Activated CD8-positive, alpha-beta memory T cell treated with anti-CD3 and anti-CD28 coated beads for 48 hours (primary cell): ENCODE measurements at regions not wholly inside any gene's neighbourhood (a gene's known extent, or its start where the extent isn't known, plus 50 kb on each side); places are given as distances from the start of the nearest gene placed in this dataset.
"Not testable (repeated sequence)": the region's sequence is repeated elsewhere in the genome, so short reads cannot be mapped to it uniquely, and the experiment has no call there.

ENCODE experiments used
- DNase-seq, 3 experiments: peaks; one replicate each; pipeline ENCODE4 v3.0.0-alpha.2; 2020; ENCODE audit warnings: low read depth in 2 of 3, low spot score in 2 of 3

DNA sequence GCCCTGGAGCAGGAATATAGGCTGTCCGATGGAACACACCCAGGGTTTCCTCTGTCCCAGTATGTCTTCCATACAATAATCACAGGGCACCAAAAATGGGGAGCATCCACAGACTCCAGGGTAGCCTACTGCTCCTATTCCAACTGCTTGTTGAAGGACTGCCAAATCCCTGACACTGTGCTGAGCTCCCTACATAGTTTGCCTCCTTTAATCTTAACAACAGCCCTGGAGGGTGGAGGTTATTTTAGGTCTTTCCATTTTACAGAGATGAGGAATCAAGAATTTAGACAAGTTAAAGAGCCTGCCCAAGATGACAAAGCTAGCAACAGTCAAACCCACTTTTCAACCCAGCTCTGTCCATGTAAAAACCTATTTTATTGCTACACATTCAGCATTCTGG is 790.4 kb downstream of the DIAPH3 start:
- no peak for DNase-seq

DNA sequence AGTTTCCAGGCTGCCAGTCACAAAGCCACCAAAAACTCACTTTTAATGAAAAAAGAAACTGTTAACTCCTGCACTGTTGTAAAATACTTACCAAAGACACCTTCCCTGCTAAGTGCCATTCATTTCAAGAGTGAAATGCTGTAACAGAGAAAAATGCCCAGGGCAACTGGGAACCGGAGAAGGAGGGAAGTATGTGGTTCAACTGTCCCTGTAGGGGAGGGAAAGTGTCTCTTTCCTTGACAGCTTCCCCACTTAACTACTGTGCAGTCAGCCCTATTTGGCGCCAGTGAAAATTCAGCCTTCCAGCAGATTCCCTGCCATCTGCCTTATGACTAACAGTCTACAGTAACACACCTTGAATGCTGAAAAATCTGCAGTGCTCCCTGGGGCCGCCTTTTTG is 789.0 kb downstream of the DIAPH3 start:
- DNase-seq, result no peak

DNA sequence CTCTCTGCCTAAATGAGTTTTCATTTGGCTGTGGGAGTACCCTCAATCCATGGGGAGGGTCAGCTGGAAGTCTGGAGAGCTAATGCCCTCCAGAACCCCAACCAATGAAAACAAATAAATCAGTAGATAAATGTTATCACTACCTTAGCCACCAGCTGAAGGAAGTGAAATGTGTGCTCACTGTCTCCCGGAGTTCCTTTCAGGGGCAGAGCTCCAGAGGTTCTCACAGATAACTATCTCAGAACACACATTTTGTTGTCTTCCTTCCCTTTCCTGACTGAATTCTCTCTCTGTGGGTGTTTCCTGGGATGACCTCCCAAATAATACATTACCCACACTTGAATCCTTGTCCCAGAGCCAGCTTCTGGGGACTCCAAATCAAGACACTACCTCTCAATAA is 779.6 kb downstream of the DIAPH3 start:
- no peak for DNase-seq

DNA sequence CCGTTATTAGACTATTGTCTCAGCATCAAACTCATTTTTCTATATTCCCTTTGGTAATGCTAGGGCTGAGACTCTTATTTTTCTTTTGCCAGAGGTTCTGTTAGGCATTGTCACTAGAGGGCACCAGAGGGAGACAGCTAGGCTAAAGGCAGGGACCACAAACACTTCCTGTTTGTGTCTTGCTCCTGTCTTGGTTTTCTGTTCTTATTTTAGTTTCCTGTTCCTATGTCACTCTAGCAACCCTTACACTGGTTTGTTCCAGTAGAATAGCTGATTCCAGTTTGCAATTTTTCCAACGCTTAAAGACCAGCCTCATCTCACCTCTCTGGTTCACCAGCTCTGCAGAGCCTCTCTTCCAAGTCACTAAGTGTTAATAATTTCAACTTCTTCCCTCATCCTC is 772.0 kb downstream of the DIAPH3 start:
- DNase-seq, result peak in 1 of 3 experiments; percentile 4

DNA sequence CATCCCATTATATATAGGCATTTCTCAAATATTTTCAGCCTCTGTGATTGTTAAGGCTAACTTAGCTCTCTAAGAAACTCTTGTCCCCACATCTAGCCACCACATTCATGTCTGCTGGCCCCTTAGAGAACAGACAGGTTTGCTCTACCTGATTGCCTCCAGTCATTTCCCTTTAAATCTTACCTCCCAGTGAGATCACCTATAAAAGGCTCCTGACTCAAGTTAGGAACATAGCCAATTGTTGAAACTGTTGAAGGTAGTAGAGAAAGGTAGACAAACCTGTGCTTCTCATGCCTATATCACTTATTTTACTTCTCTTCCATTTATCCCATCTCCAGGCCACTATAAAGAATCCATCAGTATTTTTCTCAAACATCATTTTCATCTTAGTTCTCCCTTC is 771.4 kb downstream of the DIAPH3 start:
- no peak for DNase-seq

DNA sequence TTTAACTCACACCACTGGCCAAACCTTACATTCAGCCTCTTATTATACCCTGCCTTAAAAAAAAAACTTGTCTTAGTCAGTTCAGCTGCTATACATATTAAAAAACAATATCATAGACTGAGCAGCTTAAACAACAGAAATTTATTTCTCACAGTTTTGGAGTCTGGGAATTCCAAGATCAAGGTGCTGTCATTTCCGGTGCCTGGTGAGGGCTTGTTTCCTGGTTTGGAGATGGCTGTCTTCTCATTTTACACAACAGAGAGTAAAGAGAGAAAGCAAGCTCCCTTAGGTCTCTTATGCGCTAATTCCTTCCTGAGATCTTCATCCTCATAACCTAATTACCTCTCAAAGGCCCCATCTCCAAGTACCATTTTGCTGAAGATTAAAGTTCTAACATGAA is 769.2 kb downstream of the DIAPH3 start:
- no peak for DNase-seq

DNA sequence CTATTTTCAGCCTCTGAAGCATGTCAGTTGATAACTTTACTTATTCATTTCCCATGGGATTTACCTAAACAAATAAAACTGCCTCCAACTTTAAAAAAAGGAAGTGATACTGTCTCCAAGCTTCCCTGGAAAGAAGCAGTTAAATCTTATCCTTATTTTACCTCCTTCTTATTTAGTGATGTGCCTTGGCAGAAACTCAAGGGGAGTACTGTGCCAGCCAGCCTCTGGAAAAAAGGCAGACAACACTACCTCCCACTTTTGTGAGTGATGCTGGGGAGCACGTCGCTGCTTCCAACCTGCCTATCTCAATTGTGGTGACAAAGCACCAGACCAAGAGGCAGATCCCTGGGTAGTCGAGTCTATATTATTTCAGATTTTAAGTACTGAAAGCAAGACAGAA is 765.6 kb downstream of the DIAPH3 start:
- no peak for DNase-seq

DNA sequence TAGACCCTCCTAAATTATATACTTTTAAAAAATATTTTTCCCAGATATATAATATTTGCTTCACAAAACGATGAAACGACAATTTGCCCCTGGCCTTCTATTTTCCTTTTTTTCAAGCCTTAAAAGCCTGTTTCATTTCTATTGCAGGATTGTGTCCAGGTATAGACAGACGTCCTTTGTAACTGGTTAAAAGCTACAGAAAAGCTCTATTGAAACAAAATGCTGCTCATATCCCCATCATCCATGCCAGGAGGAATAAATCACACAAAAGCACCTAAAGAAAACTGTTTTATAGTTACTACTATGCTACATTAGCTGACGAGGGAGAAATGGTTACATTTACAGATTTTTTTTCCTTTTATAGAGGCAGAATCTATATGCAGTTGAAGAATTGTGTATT is 765.1 kb downstream of the DIAPH3 start:
- DNase-seq, result no peak

DNA sequence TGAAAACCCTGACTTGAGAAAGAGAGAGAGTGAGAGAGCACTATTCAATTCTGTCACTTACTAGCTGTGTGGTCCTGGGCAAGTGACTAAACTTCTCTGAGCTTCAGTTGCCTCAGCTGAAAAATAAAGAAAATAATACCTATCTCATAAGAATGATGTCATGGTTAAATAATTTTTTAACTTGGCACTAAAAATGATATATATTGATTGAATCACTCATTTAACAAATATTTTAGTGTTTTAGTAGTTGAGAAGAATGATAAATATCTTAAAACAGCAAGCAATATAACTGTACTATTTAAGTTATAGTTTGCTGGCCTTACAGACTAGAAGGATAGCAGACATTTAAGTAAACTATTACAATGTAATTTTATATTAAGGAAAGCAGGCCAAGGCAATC is 764.2 kb downstream of the DIAPH3 start:
- DNase-seq, result no peak

DNA sequence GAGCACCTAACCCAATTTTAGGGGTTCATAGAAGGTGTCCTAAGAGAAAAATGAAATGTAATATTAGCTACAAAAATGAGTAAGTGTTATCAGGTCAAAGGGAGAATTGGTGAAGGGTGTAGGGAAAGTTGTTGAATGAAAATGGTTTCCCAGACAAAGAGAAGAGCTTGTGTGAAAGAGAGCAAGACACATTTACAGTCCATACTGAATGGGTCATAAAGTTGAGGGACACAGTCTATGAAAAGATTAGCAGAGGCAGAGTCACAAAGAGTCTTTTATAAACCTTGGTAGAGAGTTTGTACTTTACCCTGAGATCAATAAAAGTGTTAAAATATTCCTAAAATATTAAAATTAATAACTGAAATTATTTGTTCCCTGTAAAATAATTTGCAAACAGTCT is 759.4 kb downstream of the DIAPH3 start:
- no peak for DNase-seq

DNA sequence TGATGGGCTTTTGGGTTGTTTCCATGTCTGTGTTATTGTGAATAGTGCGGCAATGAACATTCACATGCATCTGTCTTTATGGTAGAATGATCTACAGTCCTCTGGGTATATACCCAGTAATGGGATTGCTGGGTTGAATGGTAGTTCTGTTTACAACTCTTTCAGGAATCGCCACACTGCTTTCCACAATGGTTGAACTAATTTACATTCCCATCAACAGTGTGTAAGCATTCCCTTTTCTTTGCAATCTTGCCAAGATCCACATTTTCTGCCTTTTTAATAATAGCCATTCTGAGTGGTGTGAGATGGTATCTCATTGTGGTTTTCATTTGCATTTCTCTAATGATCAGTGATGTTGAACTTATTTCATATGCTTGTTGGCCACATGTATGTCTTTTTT is 756.5 kb downstream of the DIAPH3 start:
- not testable (repeated sequence) for DNase-seq

DNA sequence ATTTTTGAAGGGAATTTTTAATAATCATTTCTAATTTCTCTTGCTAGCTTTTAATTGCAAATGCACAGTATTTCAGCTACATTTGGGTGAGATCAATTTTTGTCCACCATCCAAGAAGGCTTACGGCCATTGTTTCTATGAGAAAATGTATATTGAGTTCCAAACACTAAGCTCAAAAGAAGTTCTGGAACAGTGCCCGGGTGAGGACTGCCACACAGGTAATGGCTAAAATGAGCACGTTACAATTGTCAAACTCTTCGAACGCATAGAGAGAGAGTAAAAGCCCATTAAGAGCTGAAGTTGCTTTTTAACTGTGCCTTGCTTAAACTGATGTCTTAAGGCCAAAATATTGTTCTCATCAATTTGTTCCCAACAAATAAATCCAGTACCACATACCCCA is 755.0 kb downstream of the DIAPH3 start:
- no peak for DNase-seq

DNA sequence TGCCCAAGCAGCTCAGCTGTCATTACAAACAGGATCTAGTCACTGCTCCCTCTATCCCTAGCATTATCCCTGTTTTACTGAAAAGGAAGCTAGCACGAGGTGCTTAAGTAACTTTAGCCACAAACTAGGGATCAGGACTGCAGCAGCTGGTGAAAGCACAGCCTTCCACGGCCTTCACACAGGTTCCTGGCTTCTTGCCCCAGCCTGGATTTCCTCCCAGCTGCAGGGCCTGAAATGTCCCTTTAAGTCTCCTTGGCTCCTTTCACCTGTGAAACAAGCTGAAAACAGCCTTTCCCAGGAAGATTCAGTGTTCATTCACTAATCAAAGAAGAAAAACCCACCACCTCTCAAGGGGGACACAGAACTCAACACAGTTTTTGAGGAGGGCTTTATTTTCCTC is 754.5 kb downstream of the DIAPH3 start:
- DNase-seq, result no peak

DNA sequence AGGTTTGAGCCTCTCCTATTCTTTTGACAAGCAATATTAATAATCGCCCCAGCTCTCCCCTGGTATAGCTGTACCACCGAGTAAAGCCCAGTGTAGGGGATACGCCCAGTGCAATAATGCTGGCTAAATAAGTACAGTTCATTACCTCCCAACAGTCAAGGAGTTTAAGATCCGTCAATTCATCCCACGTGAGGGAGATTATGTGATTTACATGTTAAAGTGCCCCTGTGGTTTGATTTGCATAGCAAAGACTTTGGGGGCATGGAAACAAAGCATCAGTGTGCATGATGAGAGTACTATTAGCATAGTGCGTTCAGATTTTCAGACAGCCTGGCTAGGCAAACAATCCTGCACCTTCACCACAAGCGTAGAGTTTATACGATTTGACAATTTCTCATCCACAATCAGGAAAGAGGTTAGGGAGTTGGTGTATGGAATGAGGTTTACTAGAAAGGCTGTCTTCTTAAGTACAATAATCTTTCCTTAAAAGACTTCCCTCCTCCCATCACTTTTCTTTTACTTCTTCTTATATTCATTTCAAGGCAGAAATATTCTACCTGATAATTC is 754.0 kb downstream of the DIAPH3 start:
- DNase-seq, result no peak

DNA sequence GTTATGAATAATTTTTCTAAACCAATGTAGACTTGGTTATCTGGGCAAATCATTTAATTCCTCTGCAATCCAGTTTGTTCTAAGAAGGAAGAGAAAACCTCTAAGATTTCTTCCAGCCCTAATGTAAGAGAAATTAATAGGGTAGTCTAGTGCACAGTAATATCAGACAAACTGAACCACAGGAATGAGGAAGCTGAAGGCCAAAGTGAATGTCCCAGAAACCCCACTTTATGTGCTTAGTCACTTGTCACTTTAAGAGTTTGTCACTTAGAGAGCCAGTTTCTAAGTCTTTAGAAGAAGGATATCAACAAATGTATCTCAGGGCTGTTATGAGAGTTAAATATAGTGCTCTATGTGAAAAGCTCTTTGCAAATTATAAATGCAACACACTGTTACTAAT is 750.6 kb downstream of the DIAPH3 start:
- DNase-seq, result no peak

DNA sequence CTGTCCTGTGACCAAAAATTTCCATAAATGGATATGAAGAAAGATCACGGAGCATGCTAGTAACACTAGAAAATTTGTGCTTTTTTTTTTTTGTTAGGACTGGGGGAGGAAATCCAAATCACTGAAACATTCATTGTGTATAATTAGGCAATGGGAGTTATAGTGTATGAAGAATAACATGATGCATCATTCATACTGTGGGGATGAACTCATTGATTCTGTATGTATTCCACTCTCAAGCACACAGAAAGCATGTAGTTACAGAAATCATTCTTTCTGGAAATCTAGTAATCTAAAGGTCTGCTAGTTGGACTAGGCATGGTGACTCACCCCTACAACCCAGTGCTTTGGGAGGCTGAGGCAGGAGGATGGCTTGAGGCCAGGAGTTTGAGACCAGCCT is 749.7 kb downstream of the DIAPH3 start:
- DNase-seq, result no peak

DNA sequence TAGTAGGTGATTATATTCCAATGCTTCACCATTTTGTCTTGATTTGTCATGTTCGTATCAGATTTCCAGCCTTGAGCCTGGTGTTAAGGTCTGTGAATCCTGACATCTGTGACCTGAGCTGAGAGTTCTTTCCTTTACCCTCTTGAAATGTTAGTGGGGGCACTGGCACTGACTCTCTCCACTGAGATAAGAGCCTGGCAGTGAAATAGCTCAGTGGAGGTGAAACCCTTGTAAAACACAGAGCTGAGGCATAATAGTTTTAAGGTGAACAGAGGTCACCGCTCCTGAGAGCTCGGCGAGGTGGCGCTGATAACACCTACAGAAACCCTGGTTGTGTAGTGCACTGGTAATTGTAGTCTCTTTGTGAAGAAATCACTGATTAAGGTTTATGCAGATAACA is 748.2 kb downstream of the DIAPH3 start:
- no peak for DNase-seq

DNA sequence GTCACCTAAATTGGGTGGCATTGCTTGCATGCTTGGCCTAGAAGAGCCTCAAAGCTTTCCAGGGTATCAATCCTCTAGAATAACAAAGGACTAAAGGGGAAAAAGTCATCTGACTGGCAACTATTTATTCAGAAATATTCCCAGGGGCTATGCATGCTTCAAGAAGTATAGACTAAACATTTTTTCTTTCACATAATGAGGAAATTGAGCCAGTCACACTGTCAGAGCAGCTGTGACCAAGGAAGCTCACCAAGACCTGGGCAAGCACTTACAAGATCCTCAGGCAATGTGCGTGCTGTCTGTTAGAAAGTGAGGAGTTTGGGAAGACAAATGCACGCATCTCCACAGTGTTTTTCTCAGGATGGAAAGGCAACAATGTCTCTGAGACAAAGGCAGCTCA is 747.2 kb downstream of the DIAPH3 start:
- no peak for DNase-seq

DNA sequence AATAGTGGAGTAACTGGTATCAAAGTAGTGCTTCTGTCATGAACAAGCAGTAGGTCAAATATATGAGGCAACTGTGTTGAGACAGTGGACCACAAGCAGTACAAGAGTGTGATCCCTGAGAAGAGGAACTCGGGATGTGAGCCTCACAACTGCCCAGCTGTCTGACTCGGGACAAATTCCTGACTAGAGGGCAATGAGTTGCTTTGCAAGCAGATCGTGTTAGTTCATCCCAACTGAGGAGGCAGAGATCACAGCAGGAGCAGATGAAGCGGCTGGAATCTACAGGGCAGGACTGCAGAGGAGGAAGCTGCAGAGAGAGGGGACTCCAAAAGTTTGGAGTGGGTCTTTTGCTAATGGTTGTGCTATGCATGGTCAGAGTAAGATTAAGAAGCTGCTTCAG is 741.1 kb downstream of the DIAPH3 start:
- no peak for DNase-seq

DNA sequence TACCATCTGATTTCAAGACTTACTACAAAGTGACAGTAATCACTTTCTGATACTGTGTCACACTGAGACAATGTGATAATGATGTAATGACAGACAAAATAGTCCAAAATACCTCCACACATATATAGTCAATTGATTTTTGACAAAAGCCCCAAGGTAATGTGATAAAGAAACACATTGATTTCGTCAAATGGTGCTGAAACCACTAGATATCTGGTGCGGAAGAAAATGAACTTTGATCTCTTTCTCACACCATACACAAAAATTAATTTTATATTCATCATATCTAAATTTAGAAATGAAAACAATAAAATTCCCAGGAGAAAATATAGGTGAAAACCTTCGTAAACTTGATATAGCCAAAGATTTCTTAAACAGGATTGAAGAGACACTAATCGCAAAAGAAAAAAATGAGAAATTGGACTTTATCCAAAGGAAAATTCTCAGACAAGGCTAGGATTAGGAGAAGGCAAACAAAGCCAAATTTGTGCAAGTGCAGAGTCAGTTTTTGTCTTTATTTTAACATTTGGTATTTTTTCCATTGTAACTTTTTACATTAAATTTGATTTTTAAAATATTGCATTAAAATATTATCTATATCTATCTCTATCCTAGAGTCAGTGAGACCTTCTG is 739.9 kb downstream of the DIAPH3 start:
- no peak for DNase-seq

DNA sequence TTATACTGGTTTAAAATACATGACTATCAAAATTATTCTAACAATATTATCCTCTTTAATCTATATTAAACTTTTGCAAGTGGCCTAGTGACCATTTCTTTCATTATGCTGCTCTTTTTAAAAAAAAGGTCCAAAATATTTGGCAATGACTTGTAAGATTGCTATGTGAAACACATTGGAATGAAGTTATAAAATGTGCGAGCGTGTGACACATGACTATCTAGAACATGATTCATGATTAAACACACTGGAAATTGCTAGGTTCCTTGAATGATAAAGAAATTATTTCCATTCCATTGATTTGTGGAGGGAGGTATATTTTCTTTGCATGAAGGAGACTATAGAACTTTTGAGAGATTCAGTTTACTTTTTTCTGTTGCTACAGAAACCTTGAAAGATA is 739.1 kb downstream of the DIAPH3 start:
- DNase-seq, result no peak

DNA sequence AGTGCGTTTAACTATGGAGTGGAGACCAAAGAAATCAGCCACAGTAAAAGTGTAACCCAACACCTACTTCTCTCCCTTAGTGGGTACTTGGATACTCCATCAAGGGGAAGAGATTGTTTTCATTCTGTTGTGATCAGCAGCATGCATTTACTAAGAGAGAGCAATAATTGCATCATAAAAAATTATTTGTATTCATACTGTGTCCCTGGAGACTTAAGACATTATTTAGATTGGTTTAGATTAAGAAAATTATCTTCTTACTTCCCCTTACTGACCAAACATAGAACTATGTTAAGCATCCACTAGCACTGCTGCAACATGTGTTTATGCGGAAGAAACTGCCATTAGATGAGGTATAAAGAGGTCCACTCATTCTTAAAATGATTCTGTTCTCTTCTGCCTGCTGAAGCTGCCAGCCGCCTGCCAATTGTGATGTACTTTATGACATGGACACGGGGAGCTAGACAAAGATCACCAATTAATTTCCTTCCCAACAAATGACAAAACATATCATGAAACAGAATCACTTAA is 738.5 kb downstream of the DIAPH3 start:
- no peak for DNase-seq

DNA sequence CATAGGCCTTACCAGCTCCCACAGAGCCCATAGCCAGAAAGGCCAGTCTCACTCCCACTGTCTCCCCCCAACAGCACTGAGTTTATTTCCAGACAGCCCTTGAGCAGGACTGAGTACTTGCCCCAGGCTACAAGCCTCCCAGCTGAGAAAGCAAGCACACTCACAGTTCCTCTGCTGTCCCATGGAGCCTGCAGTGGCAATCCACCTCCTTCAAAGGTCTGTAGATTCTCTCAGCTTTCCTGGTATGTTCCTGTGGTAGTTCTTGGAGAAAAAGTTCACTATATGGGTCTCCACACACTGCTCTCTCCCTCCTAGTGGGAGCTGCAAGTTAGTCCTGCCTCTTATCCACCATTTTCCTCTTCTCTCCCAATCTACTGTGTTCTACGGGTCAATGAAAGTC is 728.7 kb downstream of the DIAPH3 start:
- DNase-seq, result no peak
